ENCODE measurements at regions not wholly inside any gene's neighbourhood (a gene's known extent, or its start where the extent isn't known, plus 50 kb on each side); places are given as distances from the start of the nearest gene placed in this dataset.

GRCh38 chr21:39085843-39086405 lies 97.3 kb downstream of the PSMG1 start:
- intact Hi-C loops (cut with micrococcal nuclease; ENCODE audit: unreplicated experiment) = no loop called here
- Histone ChIP-seq H3K27me3 (replicated peaks in 1 of 2; ENCODE audit: control insufficient read depth in 2 of 2, insufficient read depth in 2 of 2, low read length in 1 of 2) (peaks cover 0 to 3% of the 10 kb centered on the region in 2 experiments; a peak in 2 of 4 replicates), H3K4me1 (ENCODE audit: control insufficient read depth, insufficient read depth, low read length) (no peaks in the 10 kb centered on the region), H3K4me2 (ENCODE audit: control insufficient read depth, insufficient read depth) (no peak overlapping the region), H3K27ac (ENCODE audit: control insufficient read depth, insufficient read depth) (no peak overlapping the region), H2AFZ (ENCODE audit: control insufficient read depth, low read depth, low read length) (no peak overlapping the region), H3K9ac (ENCODE audit: control insufficient read depth, insufficient read depth, low read length) (no peak overlapping the region), H3K36me3 (ENCODE audit: control insufficient read depth in 2 of 2, insufficient read depth in 2 of 2, low read length in 1 of 2) (no peaks in the 10 kb centered on the region), H3K4me3 (no peak overlapping the region), H4K20me1 (ENCODE audit: control insufficient read depth, insufficient read depth) (no peaks in the 10 kb centered on the region), H3K79me2 (ENCODE audit: control insufficient read depth, insufficient read depth, low read length) (no peaks in the 10 kb centered on the region), H3K9me3 (replicated peaks; ENCODE audit: control insufficient read depth, insufficient read depth, low read length) (no peaks in the 10 kb centered on the region)
- ChIA-PET SMC1A (ENCODE audit: uncharacterized antibody, unreplicated experiment) (interaction anchor here (1.1 kb wide), 1 partner anchor 10 kb away, joined by 3 read pairs; no protein-coding TSS in a partner anchor), CTCF (interaction anchor here (1.0 kb wide), 1 partner anchor 350 kb away, joined by 3 read pairs; no protein-coding TSS in a partner anchor), POLR2A (no interaction called here), RAD21 (ENCODE audit: unreplicated experiment) (no interaction called here)
- TF ChIP-seq, protein P1, sequence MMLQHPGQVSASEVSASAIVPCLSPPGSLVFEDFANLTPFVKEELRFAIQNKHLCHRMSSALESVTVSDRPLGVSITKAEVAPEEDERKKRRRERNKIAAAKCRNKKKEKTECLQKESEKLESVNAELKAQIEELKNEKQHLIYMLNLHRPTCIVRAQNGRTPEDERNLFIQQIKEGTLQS (IDR thresholded peaks at IDR 0.05; ENCODE audit: borderline replicate concordance, extremely low read depth, low read depth, low read length) = no peak
- TF ChIP-seq RCOR1 (conservative IDR thresholded peaks at IDR 0.05; ENCODE audit: low read depth, low read length) (no peak), NR2C2 (IDR thresholded peaks at IDR 0.05; ENCODE audit: borderline replicate concordance, control insufficient read depth, insufficient read length, low read depth) (no peak)
- BruUV-seq (replicated peaks) = no TSS peak
- in situ Hi-C loops (cut with MboI) = no loop called here
- ATAC-seq (no peak), DNase-seq (ENCODE audit: low read depth, low spot score) (no peak), FAIRE-seq (no peak)
- 21% methylated on average over 6 of the region's 6 CpGs for WGBS (ENCODE audit: insufficient coverage, insufficient replicate concordance, low lambda C conversion rate, missing lambda C conversion rate)

DNA sequence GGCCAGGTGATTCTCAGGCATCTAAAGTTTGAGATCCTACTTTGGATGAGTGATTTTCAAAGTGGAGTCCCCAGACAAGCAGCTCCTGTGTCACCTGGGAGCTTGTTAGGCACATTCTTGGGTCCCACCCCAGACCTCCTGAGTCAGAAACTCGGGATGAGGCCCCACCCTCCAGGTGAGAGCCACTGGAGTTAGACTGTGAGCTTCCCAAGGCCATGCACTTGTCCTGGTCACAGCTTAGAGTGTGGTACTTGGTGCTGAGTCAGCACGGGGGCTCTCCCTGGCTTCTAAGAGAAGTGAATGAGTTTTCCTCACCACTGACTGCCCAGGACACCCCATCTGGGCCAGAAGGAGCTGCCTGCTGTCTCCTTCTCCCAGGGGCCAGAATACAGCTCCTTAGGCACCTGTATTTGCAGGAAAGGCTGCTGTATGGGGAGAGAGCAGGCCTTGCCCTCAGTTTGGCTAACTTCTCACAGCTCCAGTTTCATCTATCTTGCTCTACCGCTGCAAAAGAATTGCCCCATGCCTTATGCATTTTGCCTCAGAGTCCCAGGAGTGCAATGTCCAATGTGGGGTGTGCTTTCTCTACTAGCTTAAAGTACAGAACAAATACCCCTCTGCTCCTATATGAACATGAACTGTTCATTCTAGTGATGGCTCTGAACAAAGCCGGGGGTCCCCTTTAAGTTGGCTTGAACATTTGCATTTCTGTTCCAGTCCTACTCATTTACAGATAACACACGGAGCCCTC lies 98.1 kb downstream of the PSMG1 start:
- H3K27me3 ChIP-seq (replicated peaks in 1 of 2; ENCODE audit: control insufficient read depth in 2 of 2, insufficient read depth in 2 of 2, low read length in 1 of 2) = peaks cover 0 to 3% of the 10 kb centered on the region in 2 experiments; a peak in 2 of 4 replicates
- ChIA-PET SMC1A (ENCODE audit: uncharacterized antibody, unreplicated experiment) (interaction anchor here (1.1 kb wide), 1 partner anchor 11 kb away, joined by 3 read pairs; no protein-coding TSS in a partner anchor), RAD21 (ENCODE audit: unreplicated experiment) (no interaction called here), CTCF (interaction anchor here (1.0 kb wide), 1 partner anchor 349 kb away, joined by 3 read pairs; no protein-coding TSS in a partner anchor), POLR2A (no interaction called here)
- no peaks in the 10 kb centered on the region for H3K9me3 ChIP-seq (replicated peaks; ENCODE audit: control insufficient read depth, insufficient read depth, low read length)
- in situ Hi-C loops (cut with MboI) = no loop called here
- intact Hi-C loops (cut with micrococcal nuclease; ENCODE audit: unreplicated experiment) = no loop called here
- no peaks in the 10 kb centered on the region for H3K4me1 ChIP-seq (ENCODE audit: control insufficient read depth, insufficient read depth, low read length)
- ATAC-seq = no peak
- BruUV-seq (replicated peaks) = no TSS peak
- no peak overlapping the region for H3K27ac ChIP-seq (ENCODE audit: control insufficient read depth, insufficient read depth)
- H2AFZ ChIP-seq (ENCODE audit: control insufficient read depth, low read depth, low read length) = no peak overlapping the region
- whole genome bisulfite sequencing (ENCODE audit: insufficient coverage, insufficient replicate concordance, low lambda C conversion rate, missing lambda C conversion rate) = 20% methylated on average over 5 of the region's 5 CpGs
- TF ChIP-seq SP1 (IDR thresholded peaks at IDR 0.05; ENCODE audit: low read depth, low read length) = no peak
- TF ChIP-seq CHD1 (IDR thresholded peaks at IDR 0.05; ENCODE audit: low read depth, low read length) = no peak
- no peak for TF ChIP-seq CREB1 (IDR thresholded peaks at IDR 0.05; ENCODE audit: low read depth)
- no peak for TF ChIP-seq TCF12 (IDR thresholded peaks at IDR 0.05; ENCODE audit: low read depth, low read length)
- TF ChIP-seq MTA3 (IDR thresholded peaks at IDR 0.05; ENCODE audit: borderline replicate concordance, low read length) = no peak
- TF ChIP-seq YY1 (IDR thresholded peaks at IDR 0.05; ENCODE audit: low read depth, low read length) = no peak
- no peak for TF ChIP-seq TBL1XR1 (IDR thresholded peaks at IDR 0.05; ENCODE audit: low read depth, low read length)
- TF ChIP-seq, protein P2, sequence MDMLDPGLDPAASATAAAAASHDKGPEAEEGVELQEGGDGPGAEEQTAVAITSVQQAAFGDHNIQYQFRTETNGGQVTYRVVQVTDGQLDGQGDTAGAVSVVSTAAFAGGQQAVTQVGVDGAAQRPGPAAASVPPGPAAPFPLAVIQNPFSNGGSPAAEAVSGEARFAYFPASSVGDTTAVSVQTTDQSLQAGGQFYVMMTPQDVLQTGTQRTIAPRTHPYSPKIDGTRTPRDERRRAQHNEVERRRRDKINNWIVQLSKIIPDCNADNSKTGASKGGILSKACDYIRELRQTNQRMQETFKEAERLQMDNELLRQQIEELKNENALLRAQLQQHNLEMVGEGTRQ (IDR thresholded peaks at IDR 0.05; ENCODE audit: borderline replicate concordance, low read depth, low read length) = no peak
- no peak for TF ChIP-seq RB1 (IDR thresholded peaks at IDR 0.05; ENCODE audit: borderline replicate concordance)
- no peak for TF ChIP-seq CEBPB (IDR thresholded peaks at IDR 0.05; ENCODE audit: borderline replicate concordance in 1 of 2, low read depth in 2 of 2, low read length in 2 of 2)
- no peak for TF ChIP-seq BCL3 (IDR thresholded peaks at IDR 0.05; ENCODE audit: borderline replicate concordance, insufficient read depth, low read depth, low read length, poor library complexity, severe bottlenecking)
- H3K79me2 ChIP-seq (ENCODE audit: control insufficient read depth, insufficient read depth, low read length) = no peaks in the 10 kb centered on the region
- no peak for FAIRE-seq
- H3K36me3 ChIP-seq (ENCODE audit: control insufficient read depth in 2 of 2, insufficient read depth in 2 of 2, low read length in 1 of 2) = no peaks in the 10 kb centered on the region
- H3K9ac ChIP-seq (ENCODE audit: control insufficient read depth, insufficient read depth, low read length) = no peak overlapping the region
- H3K4me3 ChIP-seq = no peak overlapping the region
- H3K4me2 ChIP-seq (ENCODE audit: control insufficient read depth, insufficient read depth) = no peak overlapping the region
- no peak for DNase-seq (ENCODE audit: low read depth, low spot score)
- no peaks in the 10 kb centered on the region for H4K20me1 ChIP-seq (ENCODE audit: control insufficient read depth, insufficient read depth)

All from GM12878 (cell line).